WERI-Rb-1 (cell line): ENCODE measurements at regions not wholly inside any gene's neighbourhood (a gene's known extent, or its start where the extent isn't known, plus 50 kb on each side); places are given as distances from the start of the nearest gene placed in this dataset.

Source experiments
- DNase-seq: peaks from one replicate; pipeline ENCODE4 v3.0.0-alpha.2; 2020
- H3K27ac ChIP-seq: fragments of 250-450 bp; sonication (Bioruptor Pico); 2 replicates; pipeline ENCODE4 v1.5.1; 2020; ENCODE audit warnings: mild to moderate bottlenecking, moderate library complexity
- H3K27me3 ChIP-seq: fragments of 250-450 bp; sonication (Bioruptor Pico); 2 replicates; pipeline ENCODE4 v1.5.1; 2021; ENCODE audit warnings: mild to moderate bottlenecking, low read depth, moderate library complexity; ENCODE audit not compliant: insufficient read depth, severe bottlenecking
- H3K36me3 ChIP-seq: fragments of 250-450 bp; sonication (Bioruptor Pico); 2 replicates; pipeline ENCODE4 v1.5.1; 2020; ENCODE audit warnings: mild to moderate bottlenecking, moderate library complexity
- H3K4me3 ChIP-seq: 2 replicates; pipeline ENCODE4 v1.5.1; 2011; ENCODE audit warnings: low read depth, mild to moderate bottlenecking, control low read depth, low read length
- H3K9me3 ChIP-seq: fragments of 250-450 bp; sonication (Bioruptor Pico); 2 replicates; pipeline ENCODE4 v1.5.1; 2021; ENCODE audit warnings: mild to moderate bottlenecking, moderate library complexity; ENCODE audit not compliant: severe bottlenecking
- TF ChIP-seq, protein P1 (sequence below): IDR thresholded peaks from 2 replicates; pipeline ENCODE4 v1.5.1; 2011; ENCODE audit warnings: low read depth, mild to moderate bottlenecking, control low read depth, inconsistent platforms, low read length

- H3K9me3 ChIP-seq, result peaks cover 5% of the 10 kb centered on the region
- TF ChIP-seq, protein P1, sequence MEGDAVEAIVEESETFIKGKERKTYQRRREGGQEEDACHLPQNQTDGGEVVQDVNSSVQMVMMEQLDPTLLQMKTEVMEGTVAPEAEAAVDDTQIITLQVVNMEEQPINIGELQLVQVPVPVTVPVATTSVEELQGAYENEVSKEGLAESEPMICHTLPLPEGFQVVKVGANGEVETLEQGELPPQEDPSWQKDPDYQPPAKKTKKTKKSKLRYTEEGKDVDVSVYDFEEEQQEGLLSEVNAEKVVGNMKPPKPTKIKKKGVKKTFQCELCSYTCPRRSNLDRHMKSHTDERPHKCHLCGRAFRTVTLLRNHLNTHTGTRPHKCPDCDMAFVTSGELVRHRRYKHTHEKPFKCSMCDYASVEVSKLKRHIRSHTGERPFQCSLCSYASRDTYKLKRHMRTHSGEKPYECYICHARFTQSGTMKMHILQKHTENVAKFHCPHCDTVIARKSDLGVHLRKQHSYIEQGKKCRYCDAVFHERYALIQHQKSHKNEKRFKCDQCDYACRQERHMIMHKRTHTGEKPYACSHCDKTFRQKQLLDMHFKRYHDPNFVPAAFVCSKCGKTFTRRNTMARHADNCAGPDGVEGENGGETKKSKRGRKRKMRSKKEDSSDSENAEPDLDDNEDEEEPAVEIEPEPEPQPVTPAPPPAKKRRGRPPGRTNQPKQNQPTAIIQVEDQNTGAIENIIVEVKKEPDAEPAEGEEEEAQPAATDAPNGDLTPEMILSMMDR, result no peak
- no peaks in the 10 kb centered on the region for H3K36me3 ChIP-seq
- no peak for DNase-seq
- no peak overlapping the region for H3K27ac ChIP-seq
- no peaks in the 10 kb centered on the region for H3K27me3 ChIP-seq
- no peak overlapping the region for H3K4me3 ChIP-seq
Measured at GRCh38 chr6:1251198-1252155, 60.4 kb upstream of the FOXQ1 start.

DNA sequence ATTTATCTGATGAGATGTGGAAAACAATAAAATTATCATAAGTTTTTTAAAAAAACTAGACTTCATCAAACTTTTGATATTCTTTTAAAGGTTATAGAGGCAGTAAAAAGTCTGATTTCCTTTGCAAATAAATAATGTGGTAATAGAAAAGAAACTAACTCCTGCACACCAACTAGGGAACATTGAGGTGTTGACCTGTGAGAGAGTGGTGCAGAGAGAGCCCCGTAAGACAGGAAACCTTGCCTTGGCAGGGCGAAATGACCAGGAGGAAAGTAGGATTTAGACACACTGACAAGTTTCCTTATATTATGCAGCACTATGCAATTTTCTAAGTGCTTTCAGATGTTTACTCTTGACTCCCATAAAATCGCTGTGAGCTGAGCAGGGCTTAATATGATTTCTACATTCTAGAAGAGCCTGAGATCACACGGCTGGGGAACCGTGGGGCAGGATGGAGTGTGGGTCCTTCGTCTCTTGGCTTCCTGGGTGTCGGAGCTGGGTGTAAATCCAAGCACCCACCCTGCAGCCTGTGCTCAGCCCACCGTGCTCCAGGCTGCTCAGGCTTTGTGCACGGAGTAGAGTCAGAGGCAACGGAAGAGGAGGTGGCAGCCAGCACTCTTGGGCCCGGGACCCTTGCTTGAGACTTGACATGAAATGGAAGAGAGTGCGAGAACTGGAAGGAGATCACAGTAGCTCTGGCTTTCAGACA is 61.3 kb upstream of the FOXQ1 start:
- Histone ChIP-seq H3K27me3 (no peaks in the 10 kb centered on the region), H3K36me3 (no peaks in the 10 kb centered on the region), H3K27ac (no peak overlapping the region), H3K9me3 (peaks cover 5% of the 10 kb centered on the region), H3K4me3 (no peak overlapping the region)
- TF ChIP-seq, protein P1, result no peak
- no peak for DNase-seq

DNA sequence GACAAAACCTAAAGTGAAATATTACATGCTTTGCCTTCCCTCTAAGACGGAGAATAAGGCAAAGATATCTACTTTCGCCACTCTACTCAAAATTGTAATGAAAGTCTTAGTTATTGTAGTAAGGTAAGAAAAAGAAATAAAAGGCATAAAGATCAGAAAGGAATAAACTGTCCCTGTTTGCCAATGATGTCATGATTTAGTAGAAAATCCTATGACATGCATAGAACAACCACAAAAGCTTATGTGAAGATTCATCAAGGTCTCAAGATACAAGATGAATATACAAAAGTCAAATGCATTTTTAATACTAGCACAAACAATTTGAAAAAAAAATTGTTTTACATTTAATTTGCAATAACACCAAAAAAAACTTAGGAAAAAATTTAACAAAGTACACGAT is 64.0 kb upstream of the FOXQ1 start:
- Histone ChIP-seq H3K9me3 (peaks cover 5% of the 10 kb centered on the region), H3K4me3 (no peak overlapping the region), H3K27me3 (no peaks in the 10 kb centered on the region), H3K27ac (no peak overlapping the region), H3K36me3 (no peaks in the 10 kb centered on the region)
- TF ChIP-seq, protein P1, result no peak
- no peak for DNase-seq

- no peak for DNase-seq
- Histone ChIP-seq H3K4me3 (no peak overlapping the region), H3K27me3 (no peaks in the 10 kb centered on the region), H3K36me3 (no peaks in the 10 kb centered on the region), H3K27ac (no peak overlapping the region), H3K9me3 (peaks cover 5% of the 10 kb centered on the region)
- TF ChIP-seq, protein P1, result no peak
Measured at GRCh38 chr6:1247056-1247455, 64.8 kb upstream of the FOXQ1 start.

DNA sequence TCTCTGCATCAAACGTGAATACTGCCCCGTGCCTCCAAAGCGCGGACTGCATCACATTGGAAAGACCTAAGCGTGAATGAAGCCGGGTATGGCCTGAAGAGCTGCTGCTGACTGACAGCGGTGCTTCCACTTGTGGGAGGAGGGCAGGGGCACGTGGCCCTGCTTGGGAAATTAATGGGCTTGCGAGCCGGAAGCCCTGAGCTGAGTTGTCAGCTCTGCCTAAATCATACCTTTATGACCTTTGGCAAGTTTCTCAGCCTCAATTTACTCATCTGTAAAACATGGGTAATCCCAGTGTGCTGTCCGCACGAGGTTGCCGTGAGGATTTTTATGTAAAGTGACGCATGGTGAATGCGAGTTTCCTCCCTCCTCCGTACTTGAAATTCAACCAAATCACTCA is 67.0 kb upstream of the FOXQ1 start:
- Histone ChIP-seq H3K27ac (no peak overlapping the region), H3K36me3 (no peaks in the 10 kb centered on the region), H3K27me3 (no peaks in the 10 kb centered on the region), H3K9me3 (peaks cover 5% of the 10 kb centered on the region), H3K4me3 (no peak overlapping the region)
- no peak for DNase-seq
- TF ChIP-seq, protein P1, result no peak
